NCI-H2196 treated with DMSO at 0.1 percent for 48 hours (cell line): ENCODE measurements at regions not wholly inside any gene's neighbourhood (a gene's known extent, or its start where the extent isn't known, plus 50 kb on each side); places are given as distances from the start of the nearest gene placed in this dataset.
A peak's percentile ranks its signal among the peaks of the same experiment; 100 is the strongest.

ENCODE experiments used
- DNase-seq: peaks from one replicate; lab custom pipeline; 2025; ENCODE audit not compliant: unreplicated experiment; lab: John Stamatoyannopoulos, UW

DNA sequence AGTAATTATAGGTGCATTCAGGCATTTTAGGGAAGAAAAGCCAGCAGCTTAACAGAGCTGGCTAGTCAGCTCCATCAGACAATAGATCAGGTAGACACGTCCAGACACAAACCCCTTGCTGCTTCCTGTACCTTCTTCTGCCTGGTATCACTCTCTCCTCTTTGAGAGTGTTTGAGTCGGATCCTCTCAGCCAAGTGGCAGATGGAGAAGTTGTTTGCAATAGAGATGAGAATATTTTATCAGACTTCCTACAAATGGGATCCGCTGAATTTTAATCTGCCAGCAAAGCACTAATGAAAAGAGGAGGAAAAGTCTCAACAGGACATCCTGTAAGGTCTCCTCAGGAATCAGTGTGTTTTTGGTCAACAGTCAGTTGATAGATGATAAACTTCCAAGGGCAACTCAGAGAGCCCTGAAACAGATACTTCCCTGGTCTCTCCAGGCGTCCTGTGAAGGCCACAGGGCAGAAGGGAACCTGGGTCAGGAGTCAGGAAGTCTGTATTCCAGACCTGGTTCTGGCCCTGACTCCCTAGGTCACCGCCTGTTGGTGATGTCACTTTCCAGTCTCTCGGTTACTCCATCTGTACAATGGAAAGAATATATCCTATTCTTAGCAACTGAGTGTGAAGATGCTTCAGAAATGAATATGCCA is 62.1 kb upstream of the PROX1 start:
- DNase-seq = no peak

- no peak for DNase-seq
These were observed 59.9 kb upstream of the PROX1 start for GRCh38 chr1:213927846-213928245.

- no peak for DNase-seq
These were observed 58.4 kb upstream of the PROX1 start for GRCh38 chr1:213929398-213929797.

DNA sequence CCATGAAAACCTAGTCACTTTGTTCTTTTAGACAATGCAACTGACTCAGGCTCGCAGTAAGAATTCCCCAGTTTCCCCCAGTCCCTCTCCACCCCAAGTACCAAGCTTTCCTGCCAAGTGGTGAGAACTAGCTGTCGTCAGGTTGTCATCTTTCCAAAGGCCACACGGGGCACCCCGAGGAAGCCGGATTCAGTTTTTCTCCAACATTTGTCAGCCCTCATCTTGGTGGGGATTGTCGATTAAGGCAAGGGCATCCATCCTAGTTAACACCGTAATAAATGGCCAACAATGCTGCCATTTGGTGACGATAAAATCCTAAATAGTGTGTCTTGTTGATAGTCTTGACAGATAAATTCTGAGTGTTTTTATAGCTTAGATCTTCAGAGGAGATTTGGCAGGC is 55.9 kb upstream of the PROX1 start:
- DNase-seq = no peak

DNA sequence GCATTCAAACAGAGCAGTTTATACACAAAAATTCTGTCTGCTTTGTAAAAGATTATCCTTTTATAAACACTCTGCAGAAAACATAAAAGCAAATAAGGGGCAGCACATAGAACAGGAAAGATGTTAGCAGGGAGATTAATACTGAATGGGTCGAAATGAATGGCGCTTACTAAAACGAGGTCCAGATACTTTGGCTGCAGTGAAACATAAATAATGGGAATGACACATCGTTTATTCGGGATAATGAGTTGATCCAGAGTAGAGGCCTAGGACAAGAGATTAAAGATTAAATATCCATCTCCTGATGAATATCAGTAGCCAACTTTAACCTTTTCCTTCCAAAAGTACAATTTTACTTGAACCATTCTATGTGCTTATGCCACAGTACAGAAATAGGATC is 54.4 kb upstream of the PROX1 start:
- no peak for DNase-seq

DNA sequence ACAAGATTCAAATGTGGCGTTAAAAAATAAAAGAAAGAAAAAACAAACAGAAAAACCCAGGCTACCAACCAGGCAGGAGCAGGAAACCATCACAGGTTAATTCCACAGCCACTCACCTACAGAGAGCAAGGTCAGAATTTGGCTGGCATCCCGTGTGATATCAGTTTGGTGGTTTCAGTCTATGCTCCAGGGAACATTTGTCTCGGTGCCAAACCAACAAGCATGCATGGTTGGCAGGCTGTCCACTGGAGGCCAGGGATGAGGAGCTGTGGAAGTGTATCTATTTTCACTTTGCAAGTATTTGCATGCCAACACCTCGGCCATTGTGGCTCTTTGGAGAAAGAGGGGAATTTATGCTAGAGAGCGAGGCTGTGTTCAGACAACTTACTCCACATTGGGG is 53.1 kb upstream of the PROX1 start:
- peak; percentile 95 for DNase-seq

DNA sequence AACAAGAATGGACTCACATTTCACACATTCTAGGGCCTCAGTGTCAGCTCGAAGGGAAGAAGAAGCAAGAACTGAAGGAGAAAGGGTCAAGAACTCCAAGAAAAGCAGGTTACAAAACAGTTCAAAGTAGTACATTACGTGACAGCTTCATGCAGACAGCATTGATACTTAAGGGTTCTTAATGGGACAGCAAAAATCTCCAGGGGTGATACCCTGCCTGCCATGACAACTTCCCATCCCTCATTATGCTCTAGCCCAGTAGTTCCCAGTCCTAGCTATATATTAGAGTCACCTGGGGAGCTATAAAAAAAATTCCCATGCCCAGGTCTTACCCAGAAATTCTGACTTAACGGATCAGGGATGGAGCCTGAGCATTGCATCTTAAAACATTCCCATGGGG is 51.2 kb upstream of the PROX1 start:
- DNase-seq = no peak
